NB4 (cell line): ENCODE measurements at regions not wholly inside any gene's neighbourhood (a gene's known extent, or its start where the extent isn't known, plus 50 kb on each side); places are given as distances from the start of the nearest gene placed in this dataset.

Experiments
- CTCF ChIP-seq: IDR thresholded peaks from one replicate; pipeline ENCODE4 v1.5.1; 2012; ENCODE audit warnings: low read depth, low read length
- MAX ChIP-seq: IDR thresholded peaks from 2 replicates; pipeline ENCODE4 v1.6.1; 2011; ENCODE audit warnings: low read depth, low read length
- MYC ChIP-seq: IDR thresholded peaks from 2 replicates; pipeline ENCODE4 v1.6.1; 2011; ENCODE audit warnings: low read depth, low read length
- POLR2A ChIP-seq: IDR thresholded peaks from 2 replicates; pipeline ENCODE4 v1.6.1; 2011; ENCODE audit warnings: mild to moderate bottlenecking; ENCODE audit not compliant: insufficient read length; ENCODE audit errors: extremely low read depth

- no peak for TF ChIP-seq CTCF
- no peak for TF ChIP-seq POLR2A
- no peak for TF ChIP-seq MYC
- no peak for TF ChIP-seq MAX
Measured at GRCh38 chr11:23755076-23755475, 741.8 kb upstream of the LUZP2 start.
